GM19397 (cell line): ENCODE measurements at regions not wholly inside any gene's neighbourhood (a gene's known extent, or its start where the extent isn't known, plus 50 kb on each side); places are given as distances from the start of the nearest gene placed in this dataset.
A peak's percentile ranks its signal among the peaks of the same experiment; 100 is the strongest.
"Not testable (repeated sequence)": the region's sequence is repeated elsewhere in the genome, so short reads cannot be mapped to it uniquely, and the experiment has no call there.

ENCODE experiments used
- ATAC-seq: cut with Tn5 transposase; IDR thresholded peaks from one replicate; pipeline ENCODE4 v1.9.1; 2021; ENCODE audit warnings: mild to moderate bottlenecking, moderate library complexity; ENCODE audit not compliant: unreplicated experiment

- ATAC-seq: no peak
Observed at GRCh38 chr15:94968133-94968532, 736.8 kb downstream of the MCTP2 start.

- ATAC-seq: no peak
Observed at GRCh38 chr15:94970096-94970495, 738.7 kb downstream of the MCTP2 start.

- no peak for ATAC-seq
Observed at GRCh38 chr15:94970802-94971201, 739.4 kb downstream of the MCTP2 start.

GRCh38 chr15:94972314-94972713, 741.0 kb downstream of the MCTP2 start:
- no peak for ATAC-seq

- ATAC-seq: no peak
Observed at GRCh38 chr15:94987085-94987484, 755.7 kb downstream of the MCTP2 start.

- ATAC-seq: no peak
Observed at GRCh38 chr15:94991718-94992117, 760.4 kb downstream of the MCTP2 start.

- ATAC-seq: no peak
Observed at GRCh38 chr15:95009635-95010034, 778.3 kb downstream of the MCTP2 start.

- ATAC-seq: no peak
Observed at GRCh38 chr15:95013381-95013780, 782.0 kb downstream of the MCTP2 start.

- ATAC-seq: no peak
Observed at GRCh38 chr15:95016511-95017229, 785.3 kb downstream of the MCTP2 start.

GRCh38 chr15:95017666-95018328, 786.4 kb downstream of the MCTP2 start:
- ATAC-seq: no peak

GRCh38 chr15:95018888-95019545, 787.7 kb downstream of the MCTP2 start:
- peak; percentile 60 for ATAC-seq

- no peak for ATAC-seq
Observed at GRCh38 chr15:95019907-95020306, 788.5 kb downstream of the MCTP2 start.

GRCh38 chr15:95021816-95022215, 790.5 kb downstream of the MCTP2 start:
- no peak for ATAC-seq

- ATAC-seq: no peak
Observed at GRCh38 chr15:95024351-95024750, 793.0 kb downstream of the MCTP2 start.

- ATAC-seq: no peak
Observed at GRCh38 chr15:95025924-95026728, 794.8 kb downstream of the MCTP2 start.

- no peak for ATAC-seq
Observed at GRCh38 chr15:95027981-95028380, 796.6 kb downstream of the MCTP2 start.

- ATAC-seq: no peak
Observed at GRCh38 chr15:95032156-95032555, 800.8 kb downstream of the MCTP2 start.

- no peak for ATAC-seq
Observed at GRCh38 chr15:95035106-95035505, 803.7 kb downstream of the MCTP2 start.

GRCh38 chr15:95041297-95041696, 809.9 kb downstream of the MCTP2 start:
- ATAC-seq: no peak

GRCh38 chr15:95043236-95043932, 812.0 kb downstream of the MCTP2 start:
- ATAC-seq: not testable (repeated sequence)

GRCh38 chr15:95043933-95044313, 812.6 kb downstream of the MCTP2 start:
- no peak for ATAC-seq
